NCI-H2081 (cell line): ENCODE measurements at regions not wholly inside any gene's neighbourhood (a gene's known extent, or its start where the extent isn't known, plus 50 kb on each side); places are given as distances from the start of the nearest gene placed in this dataset.

Experiments used
- DNase-seq, 2 experiments: peaks; one replicate each; lab custom pipeline; 2025; lab: John Stamatoyannopoulos, UW

GRCh38 chr10:28060031-28060607 is 61.2 kb upstream of the ODAD2 start:
- no peak for DNase-seq

- no peak for DNase-seq
Observed at GRCh38 chr10:28058746-28059145, 59.9 kb upstream of the ODAD2 start.

- DNase-seq: no peak
Observed at GRCh38 chr10:28054228-28054860, 55.5 kb upstream of the ODAD2 start.

- no peak for DNase-seq
Observed at GRCh38 chr10:28049286-28049685, 50.4 kb upstream of the ODAD2 start.
